ENCODE measurements at regions not wholly inside any gene's neighbourhood (a gene's known extent, or its start where the extent isn't known, plus 50 kb on each side); places are given as distances from the start of the nearest gene placed in this dataset.

DNA sequence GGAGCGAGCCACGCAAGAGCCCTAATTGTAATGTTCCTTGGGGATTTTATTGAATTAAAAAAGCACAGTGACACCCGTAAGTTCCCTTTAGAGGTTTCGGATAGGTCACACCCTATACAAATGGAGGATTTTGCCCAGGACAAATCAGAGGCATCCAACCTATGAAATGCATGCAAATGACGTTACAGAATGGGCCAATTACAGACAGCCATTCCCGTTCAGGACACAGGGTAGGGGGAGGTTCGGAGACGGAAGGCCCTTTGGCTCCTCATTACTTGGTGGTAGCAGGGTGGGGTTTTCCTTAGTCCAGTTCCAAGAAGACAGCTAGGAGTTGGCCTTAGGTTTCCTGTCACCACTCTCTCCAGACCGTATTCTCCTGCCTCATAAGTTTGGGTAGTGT is 754.1 kb downstream of the IPMK start:
- Mint-ChIP-seq H3K9me3 (peaks cover 11% of the 10 kb centered on the region; the same call in 2 of the 3 replicates), H3K4me1 (no peaks in the 10 kb centered on the region), H3K27ac (no peak overlapping the region), H3K36me3 (ENCODE audit: low read depth) (no peaks in the 10 kb centered on the region), H3K27me3 (ENCODE audit: insufficient read depth, low read depth, poor library complexity) (no peaks in the 10 kb centered on the region), H3K4me3 (no peak overlapping the region)
- H3K9me2 ChIP-seq (ENCODE audit: insufficient read depth): no peaks in the 10 kb centered on the region; the same call in 1 of the 2 replicates
- TF ChIP-seq, protein P1, sequence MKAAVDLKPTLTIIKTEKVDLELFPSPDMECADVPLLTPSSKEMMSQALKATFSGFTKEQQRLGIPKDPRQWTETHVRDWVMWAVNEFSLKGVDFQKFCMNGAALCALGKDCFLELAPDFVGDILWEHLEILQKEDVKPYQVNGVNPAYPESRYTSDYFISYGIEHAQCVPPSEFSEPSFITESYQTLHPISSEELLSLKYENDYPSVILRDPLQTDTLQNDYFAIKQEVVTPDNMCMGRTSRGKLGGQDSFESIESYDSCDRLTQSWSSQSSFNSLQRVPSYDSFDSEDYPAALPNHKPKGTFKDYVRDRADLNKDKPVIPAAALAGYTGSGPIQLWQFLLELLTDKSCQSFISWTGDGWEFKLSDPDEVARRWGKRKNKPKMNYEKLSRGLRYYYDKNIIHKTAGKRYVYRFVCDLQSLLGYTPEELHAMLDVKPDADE (IDR thresholded peaks at IDR 0.05): no peak
- TF ChIP-seq, protein P2, sequence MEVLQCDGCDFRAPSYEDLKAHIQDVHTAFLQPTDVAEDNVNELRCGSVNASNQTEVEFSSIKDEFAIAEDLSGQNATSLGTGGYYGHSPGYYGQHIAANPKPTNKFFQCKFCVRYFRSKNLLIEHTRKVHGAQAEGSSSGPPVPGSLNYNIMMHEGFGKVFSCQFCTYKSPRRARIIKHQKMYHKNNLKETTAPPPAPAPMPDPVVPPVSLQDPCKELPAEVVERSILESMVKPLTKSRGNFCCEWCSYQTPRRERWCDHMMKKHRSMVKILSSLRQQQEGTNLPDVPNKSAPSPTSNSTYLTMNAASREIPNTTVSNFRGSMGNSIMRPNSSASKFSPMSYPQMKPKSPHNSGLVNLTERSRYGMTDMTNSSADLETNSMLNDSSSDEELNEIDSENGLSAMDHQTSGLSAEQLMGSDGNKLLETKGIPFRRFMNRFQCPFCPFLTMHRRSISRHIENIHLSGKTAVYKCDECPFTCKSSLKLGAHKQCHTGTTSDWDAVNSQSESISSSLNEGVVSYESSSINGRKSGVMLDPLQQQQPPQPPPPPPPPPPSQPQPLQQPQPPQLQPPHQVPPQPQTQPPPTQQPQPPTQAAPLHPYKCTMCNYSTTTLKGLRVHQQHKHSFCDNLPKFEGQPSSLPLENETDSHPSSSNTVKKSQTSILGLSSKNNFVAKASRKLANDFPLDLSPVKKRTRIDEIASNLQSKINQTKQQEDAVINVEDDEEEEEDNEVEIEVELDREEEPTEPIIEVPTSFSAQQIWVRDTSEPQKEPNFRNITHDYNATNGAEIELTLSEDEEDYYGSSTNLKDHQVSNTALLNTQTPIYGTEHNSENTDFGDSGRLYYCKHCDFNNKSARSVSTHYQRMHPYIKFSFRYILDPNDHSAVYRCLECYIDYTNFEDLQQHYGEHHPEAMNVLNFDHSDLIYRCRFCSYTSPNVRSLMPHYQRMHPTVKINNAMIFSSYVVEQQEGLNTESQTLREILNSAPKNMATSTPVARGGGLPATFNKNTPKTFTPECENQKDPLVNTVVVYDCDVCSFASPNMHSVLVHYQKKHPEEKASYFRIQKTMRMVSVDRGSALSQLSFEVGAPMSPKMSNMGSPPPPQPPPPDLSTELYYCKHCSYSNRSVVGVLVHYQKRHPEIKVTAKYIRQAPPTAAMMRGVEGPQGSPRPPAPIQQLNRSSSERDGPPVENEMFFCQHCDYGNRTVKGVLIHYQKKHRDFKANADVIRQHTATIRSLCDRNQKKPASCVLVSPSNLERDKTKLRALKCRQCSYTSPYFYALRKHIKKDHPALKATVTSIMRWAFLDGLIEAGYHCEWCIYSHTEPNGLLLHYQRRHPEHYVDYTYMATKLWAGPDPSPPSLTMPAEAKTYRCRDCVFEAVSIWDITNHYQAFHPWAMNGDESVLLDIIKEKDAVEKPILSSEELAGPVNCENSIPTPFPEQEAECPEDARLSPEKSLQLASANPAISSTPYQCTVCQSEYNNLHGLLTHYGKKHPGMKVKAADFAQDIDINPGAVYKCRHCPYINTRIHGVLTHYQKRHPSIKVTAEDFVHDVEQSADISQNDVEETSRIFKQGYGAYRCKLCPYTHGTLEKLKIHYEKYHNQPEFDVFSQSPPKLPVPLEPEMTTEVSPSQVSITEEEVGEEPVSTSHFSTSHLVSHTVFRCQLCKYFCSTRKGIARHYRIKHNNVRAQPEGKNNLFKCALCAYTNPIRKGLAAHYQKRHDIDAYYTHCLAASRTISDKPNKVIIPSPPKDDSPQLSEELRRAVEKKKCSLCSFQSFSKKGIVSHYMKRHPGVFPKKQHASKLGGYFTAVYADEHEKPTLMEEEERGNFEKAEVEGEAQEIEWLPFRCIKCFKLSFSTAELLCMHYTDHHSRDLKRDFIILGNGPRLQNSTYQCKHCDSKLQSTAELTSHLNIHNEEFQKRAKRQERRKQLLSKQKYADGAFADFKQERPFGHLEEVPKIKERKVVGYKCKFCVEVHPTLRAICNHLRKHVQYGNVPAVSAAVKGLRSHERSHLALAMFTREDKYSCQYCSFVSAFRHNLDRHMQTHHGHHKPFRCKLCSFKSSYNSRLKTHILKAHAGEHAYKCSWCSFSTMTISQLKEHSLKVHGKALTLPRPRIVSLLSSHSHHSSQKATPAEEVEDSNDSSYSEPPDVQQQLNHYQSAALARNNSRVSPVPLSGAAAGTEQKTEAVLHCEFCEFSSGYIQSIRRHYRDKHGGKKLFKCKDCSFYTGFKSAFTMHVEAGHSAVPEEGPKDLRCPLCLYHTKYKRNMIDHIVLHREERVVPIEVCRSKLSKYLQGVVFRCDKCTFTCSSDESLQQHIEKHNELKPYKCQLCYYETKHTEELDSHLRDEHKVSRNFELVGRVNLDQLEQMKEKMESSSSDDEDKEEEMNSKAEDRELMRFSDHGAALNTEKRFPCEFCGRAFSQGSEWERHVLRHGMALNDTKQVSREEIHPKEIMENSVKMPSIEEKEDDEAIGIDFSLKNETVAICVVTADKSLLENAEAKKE (CRISPR knock-in tag; IDR thresholded peaks at IDR 0.05): no peak
- TF ChIP-seq STAT1 (IDR thresholded peaks at IDR 0.05; ENCODE audit: unreplicated experiment) (no peak), CREB1 (CRISPR knock-in tag; IDR thresholded peaks at IDR 0.05; ENCODE audit: low read depth) (no peak), JUNB (IDR thresholded peaks at IDR 0.05; ENCODE audit: unreplicated experiment) (no peak), ZNF114 (CRISPR knock-in tag; IDR thresholded peaks at IDR 0.05) (no peak), POLR2AphosphoS5 (IDR thresholded peaks at IDR 0.05; ENCODE audit: low read depth) (no peak), NANOG (IDR thresholded peaks at IDR 0.05; ENCODE audit: borderline replicate concordance) (no peak), ZNF331 (CRISPR knock-in tag; IDR thresholded peaks at IDR 0.05; ENCODE audit: low read depth) (no peak)
- TF ChIP-seq, protein P3, sequence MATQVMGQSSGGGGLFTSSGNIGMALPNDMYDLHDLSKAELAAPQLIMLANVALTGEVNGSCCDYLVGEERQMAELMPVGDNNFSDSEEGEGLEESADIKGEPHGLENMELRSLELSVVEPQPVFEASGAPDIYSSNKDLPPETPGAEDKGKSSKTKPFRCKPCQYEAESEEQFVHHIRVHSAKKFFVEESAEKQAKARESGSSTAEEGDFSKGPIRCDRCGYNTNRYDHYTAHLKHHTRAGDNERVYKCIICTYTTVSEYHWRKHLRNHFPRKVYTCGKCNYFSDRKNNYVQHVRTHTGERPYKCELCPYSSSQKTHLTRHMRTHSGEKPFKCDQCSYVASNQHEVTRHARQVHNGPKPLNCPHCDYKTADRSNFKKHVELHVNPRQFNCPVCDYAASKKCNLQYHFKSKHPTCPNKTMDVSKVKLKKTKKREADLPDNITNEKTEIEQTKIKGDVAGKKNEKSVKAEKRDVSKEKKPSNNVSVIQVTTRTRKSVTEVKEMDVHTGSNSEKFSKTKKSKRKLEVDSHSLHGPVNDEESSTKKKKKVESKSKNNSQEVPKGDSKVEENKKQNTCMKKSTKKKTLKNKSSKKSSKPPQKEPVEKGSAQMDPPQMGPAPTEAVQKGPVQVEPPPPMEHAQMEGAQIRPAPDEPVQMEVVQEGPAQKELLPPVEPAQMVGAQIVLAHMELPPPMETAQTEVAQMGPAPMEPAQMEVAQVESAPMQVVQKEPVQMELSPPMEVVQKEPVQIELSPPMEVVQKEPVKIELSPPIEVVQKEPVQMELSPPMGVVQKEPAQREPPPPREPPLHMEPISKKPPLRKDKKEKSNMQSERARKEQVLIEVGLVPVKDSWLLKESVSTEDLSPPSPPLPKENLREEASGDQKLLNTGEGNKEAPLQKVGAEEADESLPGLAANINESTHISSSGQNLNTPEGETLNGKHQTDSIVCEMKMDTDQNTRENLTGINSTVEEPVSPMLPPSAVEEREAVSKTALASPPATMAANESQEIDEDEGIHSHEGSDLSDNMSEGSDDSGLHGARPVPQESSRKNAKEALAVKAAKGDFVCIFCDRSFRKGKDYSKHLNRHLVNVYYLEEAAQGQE (IDR thresholded peaks at IDR 0.05; ENCODE audit: unreplicated experiment): no peak
- TF ChIP-seq, protein P4, sequence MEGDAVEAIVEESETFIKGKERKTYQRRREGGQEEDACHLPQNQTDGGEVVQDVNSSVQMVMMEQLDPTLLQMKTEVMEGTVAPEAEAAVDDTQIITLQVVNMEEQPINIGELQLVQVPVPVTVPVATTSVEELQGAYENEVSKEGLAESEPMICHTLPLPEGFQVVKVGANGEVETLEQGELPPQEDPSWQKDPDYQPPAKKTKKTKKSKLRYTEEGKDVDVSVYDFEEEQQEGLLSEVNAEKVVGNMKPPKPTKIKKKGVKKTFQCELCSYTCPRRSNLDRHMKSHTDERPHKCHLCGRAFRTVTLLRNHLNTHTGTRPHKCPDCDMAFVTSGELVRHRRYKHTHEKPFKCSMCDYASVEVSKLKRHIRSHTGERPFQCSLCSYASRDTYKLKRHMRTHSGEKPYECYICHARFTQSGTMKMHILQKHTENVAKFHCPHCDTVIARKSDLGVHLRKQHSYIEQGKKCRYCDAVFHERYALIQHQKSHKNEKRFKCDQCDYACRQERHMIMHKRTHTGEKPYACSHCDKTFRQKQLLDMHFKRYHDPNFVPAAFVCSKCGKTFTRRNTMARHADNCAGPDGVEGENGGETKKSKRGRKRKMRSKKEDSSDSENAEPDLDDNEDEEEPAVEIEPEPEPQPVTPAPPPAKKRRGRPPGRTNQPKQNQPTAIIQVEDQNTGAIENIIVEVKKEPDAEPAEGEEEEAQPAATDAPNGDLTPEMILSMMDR (conservative IDR thresholded peaks at IDR 0.05; ENCODE audit: low read depth in 2 of 2): no peak
- no peaks in the 10 kb centered on the region for H3K79me2 ChIP-seq (replicated peaks; ENCODE audit: insufficient read depth)
- no peak overlapping the region for H3K4me2 ChIP-seq
- no peak overlapping the region for H3K27ac ChIP-seq (ENCODE audit: low read depth)
- DNase-seq (ENCODE audit: low spot score): no peak
- H3K4me1 ChIP-seq (ENCODE audit: insufficient read depth): no peaks in the 10 kb centered on the region
- H4K20me1 ChIP-seq (replicated peaks; ENCODE audit: insufficient read depth): no peaks in the 10 kb centered on the region
- no peak for ATAC-seq
- H3K36me3 ChIP-seq (ENCODE audit: insufficient read depth): no peaks in the 10 kb centered on the region
- peak overlapping the region; percentile 80; the same call in 1 of the 2 replicates for H2AFZ ChIP-seq
- no peaks in the 10 kb centered on the region for H3K27me3 ChIP-seq (ENCODE audit: insufficient read depth)
- H3K4me3 ChIP-seq: no peak overlapping the region
- no peaks in the 10 kb centered on the region for H3F3A ChIP-seq (replicated peaks; ENCODE audit: low read depth)
